Astrocyte of the spinal cord (primary cell): ENCODE measurements at regions not wholly inside any gene's neighbourhood (a gene's known extent, or its start where the extent isn't known, plus 50 kb on each side); places are given as distances from the start of the nearest gene placed in this dataset.

ENCODE experiments used
- DNase-seq: peaks from one replicate; pipeline ENCODE4 v3.0.0; 2011; ENCODE audit warnings: low read depth, low spot score
- H3K4me3 ChIP-seq: 2 replicates; pipeline ENCODE4 v1.5.1; 2011; ENCODE audit warnings: low read depth, mild to moderate bottlenecking, low read length, moderate library complexity
- CTCF ChIP-seq: IDR thresholded peaks from 2 replicates; pipeline ENCODE4 v1.5.1; 2012; ENCODE audit warnings: low read depth, mild to moderate bottlenecking, low read length, inconsistent platforms
- in situ Hi-C: cut with HindIII; loops from 2 replicates; pipeline ENCODE4 v1.10.0; 2017; ENCODE audit warnings: low sequenced_read_pairs

DNA sequence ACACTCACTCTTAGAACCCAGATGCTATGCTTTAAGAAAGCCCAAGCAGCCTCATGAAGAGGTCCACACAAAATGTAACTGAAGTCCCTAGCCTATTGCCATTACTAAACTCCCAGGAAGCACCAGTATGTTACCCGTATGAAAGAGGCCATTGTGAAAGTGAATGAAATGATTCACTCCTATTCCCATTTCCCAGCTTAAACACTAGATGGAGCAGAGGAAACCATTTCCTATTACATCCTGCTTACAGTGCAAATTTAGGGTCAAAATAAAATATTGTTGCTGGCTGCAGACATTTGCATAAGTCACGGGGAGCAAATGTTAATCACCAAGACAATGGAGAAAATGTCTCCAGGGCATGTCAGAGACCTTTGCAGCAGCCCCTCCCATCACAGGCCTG lies 989.7 kb upstream of the CRIM1 start:
- no peak for TF ChIP-seq CTCF
- in situ Hi-C loops, result no loop called here
- no peak for DNase-seq
- no peak overlapping the region for H3K4me3 ChIP-seq

DNA sequence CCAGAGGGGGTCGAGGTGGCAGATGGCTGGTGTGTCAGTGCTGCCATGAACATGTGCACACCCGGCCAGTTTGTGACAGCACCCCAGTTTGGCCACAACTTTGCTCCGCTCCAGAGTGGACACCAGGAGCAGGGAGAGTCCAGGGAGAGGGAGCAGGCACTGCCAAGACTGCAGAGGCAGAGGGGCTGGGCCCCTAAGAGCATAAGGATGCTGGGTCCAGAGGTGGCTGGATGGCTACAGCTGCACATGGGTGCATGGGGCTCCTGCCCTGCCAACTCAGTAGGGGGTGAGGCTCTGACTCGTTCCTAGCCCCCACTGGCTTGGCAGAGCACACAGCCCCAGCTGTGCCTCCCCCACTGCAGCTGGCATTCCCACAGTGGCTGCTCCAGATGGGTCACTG lies 999.2 kb upstream of the CRIM1 start:
- no peak for DNase-seq
- TF ChIP-seq CTCF, result no peak
- in situ Hi-C loops, result no loop called here
- H3K4me3 ChIP-seq, result no peak overlapping the region

DNA sequence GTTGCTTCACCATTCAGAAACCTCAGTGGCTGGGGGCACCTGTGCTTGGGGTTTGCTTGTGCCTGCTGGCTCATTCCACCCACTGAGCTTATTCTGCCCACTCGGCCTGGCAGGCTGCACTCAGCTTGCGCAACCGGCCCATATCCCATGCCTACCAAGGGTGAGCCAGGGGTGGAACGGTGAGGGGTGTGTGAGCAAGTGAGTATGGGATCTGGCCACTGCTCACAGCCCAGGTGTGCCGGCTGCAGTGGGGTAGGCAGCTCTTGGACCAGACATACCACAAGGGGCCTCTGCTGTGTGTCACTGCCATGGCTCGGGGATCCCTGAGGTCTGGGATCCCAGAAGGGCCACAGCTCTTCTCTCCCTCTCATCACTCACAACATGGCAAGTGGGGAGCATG lies 1000.5 kb upstream of the CRIM1 start:
- DNase-seq, result no peak
- in situ Hi-C loops, result no loop called here
- no peak overlapping the region for H3K4me3 ChIP-seq
- no peak for TF ChIP-seq CTCF

- TF ChIP-seq CTCF, result no peak
- in situ Hi-C loops, result no loop called here
- DNase-seq, result no peak
- H3K4me3 ChIP-seq, result no peak overlapping the region
These were observed 1008.0 kb upstream of the CRIM1 start for GRCh38 chr2:35347561-35347960.

GRCh38 chr2:35343135-35343534 lies 1012.4 kb upstream of the CRIM1 start:
- peak; percentile 14 for TF ChIP-seq CTCF
- H3K4me3 ChIP-seq, result no peak overlapping the region
- in situ Hi-C loops, result no loop called here
- DNase-seq, result no peak

DNA sequence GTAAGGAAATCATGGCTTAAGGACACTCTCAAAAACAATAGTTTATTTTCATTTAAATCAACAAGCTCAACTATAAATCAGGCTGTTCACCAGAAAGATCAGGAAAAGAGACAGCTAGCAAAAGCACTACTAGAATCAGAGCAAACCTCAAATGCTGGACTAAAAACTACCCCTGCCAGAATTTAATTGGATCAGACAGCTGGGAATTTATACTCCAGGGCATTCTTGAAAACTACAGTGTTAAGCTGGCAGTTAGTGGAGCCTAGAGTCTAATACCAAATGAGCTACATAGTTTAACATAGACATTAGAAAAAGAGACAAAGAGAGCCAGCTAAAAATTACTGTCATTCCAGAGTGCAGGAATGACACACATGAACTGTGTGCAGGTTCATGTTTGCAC lies 1016.4 kb upstream of the CRIM1 start:
- in situ Hi-C loops, result no loop called here
- no peak for TF ChIP-seq CTCF
- H3K4me3 ChIP-seq, result no peak overlapping the region
- no peak for DNase-seq

DNA sequence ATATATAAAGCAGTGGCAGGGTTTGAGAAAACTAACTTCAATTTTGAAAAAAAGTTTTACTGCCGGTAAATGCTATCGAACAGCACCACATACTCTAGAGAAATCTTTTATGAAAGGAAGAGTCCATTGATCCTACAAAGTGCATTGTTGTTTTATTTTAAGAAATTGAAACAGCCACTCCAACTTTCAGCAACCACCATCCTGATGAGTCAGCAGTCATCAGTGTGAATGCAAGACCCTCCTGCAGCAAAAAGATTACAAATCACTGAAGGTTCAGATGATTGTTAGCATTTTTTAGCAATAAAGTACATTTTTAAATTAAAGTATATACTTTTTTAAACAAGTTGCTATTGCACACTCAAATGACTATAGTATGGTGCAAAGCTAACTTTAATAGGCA lies 1017.7 kb upstream of the CRIM1 start:
- no peak overlapping the region for H3K4me3 ChIP-seq
- in situ Hi-C loops, result no loop called here
- no peak for DNase-seq
- TF ChIP-seq CTCF, result no peak
